ENCODE measurements at regions not wholly inside any gene's neighbourhood (a gene's known extent, or its start where the extent isn't known, plus 50 kb on each side); places are given as distances from the start of the nearest gene placed in this dataset.

DNA sequence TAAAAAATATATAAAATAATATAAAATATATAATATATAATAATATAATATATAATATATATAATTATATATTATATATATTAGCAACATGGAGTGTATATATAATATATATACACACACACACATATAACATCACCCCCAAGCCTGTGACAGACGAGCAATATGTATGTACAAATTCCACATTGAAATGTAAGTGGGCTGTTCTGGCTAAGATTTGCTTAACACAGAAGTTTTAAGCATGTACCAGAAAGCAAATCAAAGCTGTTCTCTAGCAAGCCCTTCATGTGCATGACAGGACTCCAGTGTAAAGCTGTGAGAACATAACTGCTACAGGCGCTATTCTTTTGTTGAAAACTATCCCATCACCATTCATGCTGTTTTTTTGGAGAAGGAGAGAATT, 261.7 kb upstream of the TNP1 start:
- TF ChIP-seq POLR2A (IDR thresholded peaks at IDR 0.05; ENCODE audit: low read length): no peak
- TF ChIP-seq GATA1 (IDR thresholded peaks at IDR 0.05; ENCODE audit: low read depth, low read length): no peak
